Stimulated activated CD8-positive, alpha-beta memory T cell treated with anti-CD3 and anti-CD28 coated beads, Interleukin-15, amount 100 ng/mL, for 48 hours (primary cell): ENCODE measurements at regions not wholly inside any gene's neighbourhood (a gene's known extent, or its start where the extent isn't known, plus 50 kb on each side); places are given as distances from the start of the nearest gene placed in this dataset.

Experiments used
- DNase-seq, 2 donors: peaks; one replicate each; pipeline ENCODE4 v3.0.0-alpha.2; 2020; ENCODE audit warnings: low read depth in 2 of 2

DNA sequence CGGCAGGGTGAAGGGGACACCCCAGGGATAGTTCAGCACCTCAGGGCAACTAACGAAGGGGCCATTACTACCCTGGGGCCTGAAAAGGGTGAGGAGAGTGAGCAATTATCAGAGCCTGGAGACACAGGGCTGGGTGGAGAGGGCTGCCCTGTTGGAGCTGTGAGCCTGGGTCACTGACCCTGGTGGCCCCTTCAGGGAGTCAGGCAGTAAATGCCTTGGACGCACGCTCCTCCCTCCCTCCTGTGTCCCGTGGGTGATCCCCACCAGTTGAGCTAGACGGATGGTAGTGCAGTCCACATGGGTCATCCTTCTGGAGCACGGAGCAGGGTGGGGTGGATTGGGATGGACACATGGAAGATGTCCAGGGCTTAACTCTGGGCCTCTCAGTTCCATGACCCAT lies 305.3 kb downstream of the PTPRU start:
- DNase-seq, result no peak

DNA sequence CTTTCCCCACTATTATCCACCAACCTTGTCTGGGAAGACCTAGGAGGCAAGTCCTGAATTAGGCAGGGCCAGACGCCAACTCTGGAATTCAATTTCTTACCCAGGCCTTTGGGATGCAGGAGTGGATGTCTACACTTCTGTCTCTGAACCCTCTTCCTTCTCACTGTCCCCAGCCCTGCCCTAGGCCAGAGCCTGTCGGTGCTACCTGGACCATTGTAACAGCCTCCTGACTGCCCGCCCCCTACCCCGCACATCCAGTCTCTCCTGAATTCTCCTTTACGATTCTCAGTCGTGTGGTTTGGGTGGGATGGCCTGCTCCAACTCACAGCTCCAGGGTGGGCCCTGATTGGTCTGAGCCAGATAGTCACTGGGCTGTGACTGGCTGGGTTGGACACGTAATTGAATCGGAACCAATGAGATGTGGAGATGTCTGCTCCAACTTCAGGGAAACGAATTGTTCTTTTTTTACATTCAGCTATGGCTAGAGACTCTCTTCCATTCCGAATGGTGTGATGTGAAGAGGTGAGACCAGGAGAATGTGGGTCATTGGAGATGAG lies 304.6 kb downstream of the PTPRU start:
- DNase-seq, result no peak

DNA sequence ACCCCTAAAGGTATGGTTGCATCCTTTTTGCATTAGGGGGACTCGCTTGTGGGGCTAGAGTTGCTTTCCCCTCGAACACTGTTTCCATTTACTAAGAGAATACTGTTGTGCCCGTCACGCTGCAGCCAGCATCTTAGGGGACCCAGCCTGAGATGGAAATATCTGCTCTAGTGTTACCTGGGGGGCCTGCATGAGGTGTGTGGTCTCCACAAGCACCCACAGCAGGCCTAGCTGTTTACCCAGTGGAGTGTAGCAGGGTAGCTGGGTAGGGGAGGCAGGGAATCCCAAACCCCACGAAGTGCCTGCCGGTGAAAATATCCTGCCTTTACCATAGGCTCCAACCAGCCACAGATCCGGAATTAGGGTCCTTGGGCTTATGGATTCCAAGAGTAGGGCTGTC lies 303.6 kb downstream of the PTPRU start:
- no peak for DNase-seq

DNA sequence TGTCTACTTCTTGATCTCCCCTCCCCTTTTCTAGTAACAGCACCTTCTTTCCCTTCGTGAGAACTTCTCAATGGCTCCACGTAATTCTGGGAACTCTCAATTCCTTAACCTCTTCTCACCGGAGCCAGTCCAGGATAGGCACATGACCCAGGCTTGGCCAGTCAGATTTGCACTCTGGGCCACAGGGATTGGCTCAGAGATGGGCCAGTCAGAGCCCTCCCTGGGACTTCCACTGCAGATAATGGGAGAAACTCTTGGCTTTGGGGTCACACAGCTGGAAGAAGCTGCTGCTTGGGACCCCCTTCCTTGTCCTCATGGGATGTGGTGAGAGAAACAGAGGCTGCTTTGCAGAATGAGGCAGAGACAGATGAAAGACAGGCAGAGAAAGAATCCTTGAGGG lies 302.3 kb downstream of the PTPRU start:
- DNase-seq, result no peak

DNA sequence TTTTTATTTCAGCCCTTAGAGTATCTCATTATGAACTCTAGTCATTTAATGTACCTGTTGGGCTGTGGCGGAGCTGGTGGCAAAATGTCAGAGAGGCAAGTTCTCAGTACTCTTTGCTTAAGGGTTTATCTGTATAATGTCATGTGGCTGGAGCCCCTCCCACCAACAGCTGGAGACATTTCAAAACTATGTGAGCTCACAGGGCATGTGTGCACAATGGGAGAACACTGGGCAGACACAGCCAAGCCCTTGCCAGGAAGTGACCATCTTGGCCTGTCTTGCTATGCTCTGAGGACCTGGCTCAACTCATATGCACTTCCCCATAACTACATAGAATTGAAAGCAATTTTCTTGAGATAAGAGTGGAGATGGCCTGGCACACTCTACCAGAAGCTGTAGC lies 296.4 kb downstream of the PTPRU start:
- DNase-seq, result no peak

DNA sequence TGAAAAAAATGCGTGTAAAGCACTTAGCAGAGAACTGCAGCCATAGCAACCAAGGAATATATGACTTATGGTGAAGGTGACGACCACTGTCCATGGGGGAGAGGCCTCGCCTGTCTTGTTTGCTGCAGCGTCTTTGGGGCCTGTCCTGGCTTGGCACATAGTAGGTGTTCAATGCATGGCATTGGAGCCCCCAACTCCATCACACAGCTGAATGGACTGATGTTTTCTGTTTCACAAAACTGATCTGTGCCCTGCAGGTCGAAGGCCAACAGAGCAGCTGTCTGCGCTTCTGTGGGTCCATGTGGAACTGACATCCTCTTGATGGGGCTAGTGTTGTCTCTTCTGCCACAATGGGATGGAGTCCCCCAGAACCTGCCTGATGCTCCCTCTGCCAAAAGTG lies 296.0 kb downstream of the PTPRU start:
- no peak for DNase-seq

DNA sequence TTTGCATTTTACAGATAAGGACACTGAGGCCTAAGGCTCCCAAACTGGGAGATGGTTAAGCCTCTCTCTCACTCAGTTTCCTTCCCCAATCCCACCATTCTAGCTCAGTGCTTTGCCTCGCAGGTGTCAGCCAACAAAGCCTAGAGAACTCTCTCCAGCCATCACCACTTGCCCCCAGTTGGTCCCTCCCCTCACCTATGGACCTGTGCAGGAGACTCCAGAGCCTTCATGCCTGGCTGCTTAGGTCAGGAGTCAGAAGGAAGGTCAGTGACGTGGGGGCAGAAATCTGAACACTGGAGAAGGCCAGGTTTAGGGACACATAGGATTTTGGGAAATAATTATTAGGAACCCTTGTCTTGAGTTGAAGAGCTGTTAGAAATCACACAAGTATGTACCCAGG lies 295.3 kb downstream of the PTPRU start:
- DNase-seq, result no peak

DNA sequence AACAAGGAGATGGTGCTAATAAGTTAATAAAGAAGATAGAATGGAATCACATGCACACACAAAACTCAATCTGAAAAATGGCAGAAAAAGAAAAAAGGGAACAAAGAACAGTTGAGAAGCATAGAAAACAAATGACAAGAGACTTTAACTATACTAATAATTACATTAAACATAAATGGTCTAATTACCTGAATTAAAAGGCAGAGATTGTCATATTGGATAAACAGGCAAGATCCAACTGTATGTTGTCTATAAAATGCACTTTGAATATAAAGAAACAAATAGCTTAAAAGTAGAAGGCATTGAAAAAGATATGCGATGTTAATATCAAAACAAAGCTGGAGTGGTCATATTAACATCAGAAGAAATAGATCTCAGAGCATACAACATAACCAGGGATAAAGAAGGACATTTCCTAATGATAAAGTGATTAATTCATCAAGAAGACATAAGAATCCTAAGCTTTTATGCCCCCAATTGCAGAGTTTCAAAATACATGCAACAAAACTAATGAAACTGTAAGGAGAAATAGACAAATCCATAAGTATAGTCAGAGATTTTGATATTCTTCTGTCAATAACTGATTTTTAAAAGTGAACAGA lies 293.5 kb downstream of the PTPRU start:
- no peak for DNase-seq

DNA sequence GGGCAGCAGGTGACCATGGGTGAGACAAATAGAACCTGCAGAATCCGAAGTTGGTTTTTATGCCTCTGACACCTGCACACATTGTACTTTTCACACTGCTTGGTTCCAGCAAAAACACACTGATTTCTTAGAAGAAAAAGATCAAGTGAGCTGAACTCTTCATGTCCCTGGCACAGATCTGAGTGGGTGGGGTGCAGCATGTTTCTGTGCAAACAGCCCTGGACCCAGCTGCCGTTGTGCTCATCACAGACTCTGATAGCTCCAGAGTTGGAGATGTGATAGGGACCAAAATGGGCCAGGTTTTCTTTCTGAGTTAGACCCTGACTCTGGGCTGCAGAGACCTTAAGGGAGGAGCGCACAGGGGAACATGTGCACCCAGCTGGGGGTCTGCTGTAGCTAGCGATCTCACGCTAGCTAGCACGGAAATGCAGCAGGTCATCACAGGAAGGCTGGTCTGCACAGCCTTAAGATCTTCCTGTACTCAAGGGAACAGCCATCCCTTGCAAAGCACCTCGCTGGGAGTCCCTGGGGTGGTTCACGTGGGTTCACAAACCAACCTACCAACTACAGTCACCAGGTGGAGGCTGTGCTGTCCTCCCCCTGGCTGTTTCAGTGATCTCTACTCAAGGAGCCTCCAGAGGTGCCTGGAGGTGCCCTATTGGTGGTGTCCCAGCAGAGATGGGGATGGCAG lies 291.1 kb downstream of the PTPRU start:
- DNase-seq, result no peak

DNA sequence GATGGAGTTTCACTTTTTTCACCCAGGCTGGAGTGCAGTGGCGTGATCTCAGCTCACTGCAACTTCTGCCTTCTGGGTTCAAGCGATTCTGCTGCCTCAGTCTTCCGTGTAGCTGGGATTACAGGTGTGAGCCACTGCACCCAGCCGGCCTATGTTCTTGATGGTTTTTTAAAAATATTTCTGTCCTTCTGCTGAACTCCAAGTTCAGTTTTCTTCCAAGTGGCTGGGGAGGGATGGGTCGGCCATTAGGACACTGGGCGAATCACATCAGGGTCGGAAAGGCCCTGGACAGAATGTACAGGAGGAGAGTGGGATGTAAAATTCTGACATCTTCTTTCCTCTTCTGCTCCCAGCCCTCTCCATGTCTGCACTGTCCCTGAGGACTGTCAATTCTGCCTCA lies 289.6 kb downstream of the PTPRU start:
- no peak for DNase-seq

DNA sequence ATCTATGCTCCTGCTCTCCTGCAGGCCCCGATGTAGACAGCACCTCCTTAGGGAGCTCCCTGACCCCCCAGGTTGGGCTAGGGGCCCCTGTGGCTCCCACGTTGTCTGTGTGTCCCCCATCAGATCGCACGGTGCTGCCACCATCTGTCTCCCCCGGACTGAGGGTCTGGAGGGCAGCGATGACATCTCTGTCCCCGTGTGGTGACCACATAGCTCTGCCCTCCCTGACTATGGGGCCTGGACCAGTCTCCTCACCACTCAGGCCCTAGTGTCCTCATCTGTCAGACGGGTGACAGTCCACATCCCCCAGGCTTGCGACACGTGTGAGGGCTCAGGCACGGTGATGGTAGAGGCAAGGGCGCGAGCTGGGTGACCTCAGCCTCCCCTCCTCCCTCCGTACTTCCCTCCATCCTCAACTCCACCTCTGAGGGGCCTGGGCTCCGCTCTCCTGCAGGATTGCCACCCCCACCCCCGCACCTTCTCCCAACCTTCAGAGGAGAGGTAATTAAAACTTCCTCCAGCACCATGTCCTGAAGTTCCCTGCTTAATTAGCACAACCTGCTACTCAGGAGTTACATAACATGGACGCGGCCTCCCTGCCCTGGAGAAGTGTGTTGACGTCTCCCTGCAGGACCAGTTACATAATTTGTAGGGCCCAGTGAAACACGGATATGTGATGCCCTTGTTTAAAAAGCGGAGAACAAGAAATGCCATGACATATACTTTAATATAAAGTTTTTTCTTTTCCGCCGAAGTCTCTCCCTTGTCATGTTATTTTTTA lies 288.2 kb downstream of the PTPRU start:
- DNase-seq, result no peak

DNA sequence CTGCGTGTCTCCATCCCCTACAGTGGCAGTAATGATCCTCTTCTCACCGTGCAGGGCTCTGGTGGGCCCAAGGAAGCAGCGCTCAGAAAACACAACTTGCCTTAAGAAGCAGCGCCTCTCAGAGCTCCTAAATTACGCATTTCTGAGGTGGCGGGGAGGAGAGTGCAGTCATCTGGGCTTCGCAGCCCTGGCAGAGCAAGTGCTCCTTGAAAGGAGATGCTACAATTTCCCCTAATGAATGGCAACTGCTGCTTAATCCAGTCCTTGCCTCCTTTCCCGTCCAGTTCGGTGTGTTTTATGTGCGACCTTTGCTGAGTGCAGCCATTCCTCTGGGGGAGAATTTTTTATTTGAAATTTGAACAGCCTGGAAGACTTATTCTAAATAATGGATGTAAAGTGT lies 287.3 kb downstream of the PTPRU start:
- DNase-seq, result no peak

DNA sequence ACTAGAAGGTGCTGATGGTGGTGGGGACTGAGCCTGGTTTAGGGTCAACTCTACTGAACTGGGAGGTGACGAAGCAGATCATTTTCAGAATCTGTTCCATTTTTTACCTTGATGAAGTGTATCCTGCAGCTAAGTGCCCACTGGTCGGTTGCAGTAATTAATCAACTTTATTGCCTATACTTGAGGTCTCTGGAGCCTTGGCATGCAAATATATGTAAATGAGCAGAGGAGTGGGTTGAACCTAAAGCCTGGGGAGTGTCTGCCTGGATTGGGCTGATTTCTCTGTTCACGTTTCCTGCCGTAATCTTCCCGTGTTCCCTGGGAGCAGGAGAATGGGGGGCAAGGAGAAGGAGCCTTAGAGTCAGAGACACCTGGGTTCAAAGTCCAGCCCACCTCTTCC lies 286.8 kb downstream of the PTPRU start:
- DNase-seq, result no peak

DNA sequence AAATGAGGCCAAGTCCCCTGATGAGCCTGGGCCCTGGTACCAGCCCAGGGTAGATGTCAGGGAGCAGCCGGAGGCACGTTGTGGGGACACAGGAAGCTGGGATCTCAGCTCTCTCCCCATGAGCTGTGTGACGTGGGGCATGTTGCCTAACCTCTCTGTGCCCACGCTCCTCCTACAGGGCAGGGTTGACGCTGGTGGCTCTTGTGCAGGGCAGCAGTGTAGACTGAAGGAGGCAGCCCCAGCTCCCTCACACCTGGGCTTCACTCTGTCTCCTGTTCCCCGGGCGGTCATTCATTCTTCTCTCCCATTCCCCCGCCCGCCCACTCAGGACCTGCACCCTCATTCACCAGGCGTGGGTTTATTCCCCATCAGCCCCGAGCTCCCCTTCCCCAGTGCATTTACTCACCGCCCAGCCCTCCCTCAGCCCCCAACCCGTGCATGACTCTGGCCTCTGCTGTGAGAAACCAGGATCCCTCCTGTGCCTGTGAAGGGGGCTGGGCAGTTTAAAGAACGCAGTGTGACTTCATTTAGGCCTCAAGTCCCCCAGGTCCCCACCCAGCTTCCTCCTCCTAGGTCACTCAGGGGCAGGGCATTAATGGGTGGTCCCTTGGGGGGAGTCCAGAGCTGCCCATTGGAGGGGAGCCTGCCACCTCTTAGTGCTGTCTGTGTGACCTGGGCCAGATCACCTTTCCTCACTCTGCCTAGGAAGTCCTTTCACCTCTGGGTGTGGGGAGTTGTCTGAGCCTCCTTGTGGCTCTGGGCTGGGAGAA lies 285.7 kb downstream of the PTPRU start:
- no peak for DNase-seq

DNA sequence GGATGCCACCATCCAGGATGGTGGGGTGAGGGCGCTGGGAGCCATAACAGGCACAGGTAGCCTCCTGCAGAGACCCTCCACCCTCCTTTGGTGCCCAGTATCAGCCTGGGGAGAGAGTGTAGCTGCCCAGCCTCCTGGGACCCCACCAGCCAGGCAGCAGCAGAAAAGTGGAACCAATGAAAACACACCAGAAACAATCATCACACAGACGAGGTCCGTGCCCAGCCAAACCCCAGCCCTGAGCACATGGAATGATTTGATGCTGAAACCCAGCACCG lies 285.1 kb downstream of the PTPRU start:
- DNase-seq, result no peak

DNA sequence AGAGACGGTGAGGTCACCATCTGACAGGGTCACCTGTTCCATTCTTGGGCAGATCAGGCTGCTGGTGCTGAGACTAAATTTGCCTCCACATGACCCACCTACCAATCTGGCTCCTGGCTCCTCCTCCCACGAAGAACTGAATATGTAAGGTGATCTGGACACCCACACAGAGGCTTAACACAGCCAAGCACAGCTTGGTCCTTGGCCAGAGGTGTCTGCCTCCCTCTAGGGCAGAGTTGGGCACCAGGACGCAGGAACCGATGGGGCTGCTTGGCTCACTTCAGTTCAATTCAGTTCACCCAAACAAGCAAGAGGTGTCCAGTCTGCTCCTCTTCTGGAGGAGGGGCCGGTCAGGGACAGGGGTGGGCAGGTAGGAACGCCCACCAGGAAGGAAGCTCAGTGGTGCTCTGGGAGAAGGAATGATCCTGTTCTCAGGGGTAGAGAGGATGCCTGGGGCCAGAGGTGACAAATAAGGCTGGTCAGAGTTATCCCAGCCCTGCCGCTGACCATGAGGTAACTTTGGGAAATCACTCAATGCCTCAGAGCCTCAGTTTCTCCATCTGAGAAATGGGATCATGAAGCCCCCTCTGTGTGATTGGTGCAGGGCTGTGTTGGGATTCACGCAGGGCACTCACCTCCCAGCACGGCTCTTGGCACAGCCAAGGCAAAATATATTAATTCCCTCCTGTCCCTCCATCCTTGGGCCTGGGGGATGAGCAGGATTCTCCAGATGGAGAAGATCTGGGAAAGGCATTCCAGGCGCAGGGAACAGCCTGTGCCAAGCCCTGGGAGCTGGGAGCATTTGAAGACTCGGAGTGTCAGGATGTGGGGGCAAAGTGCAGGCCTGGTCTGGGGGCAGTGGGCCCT lies 284.5 kb downstream of the PTPRU start:
- no peak for DNase-seq

DNA sequence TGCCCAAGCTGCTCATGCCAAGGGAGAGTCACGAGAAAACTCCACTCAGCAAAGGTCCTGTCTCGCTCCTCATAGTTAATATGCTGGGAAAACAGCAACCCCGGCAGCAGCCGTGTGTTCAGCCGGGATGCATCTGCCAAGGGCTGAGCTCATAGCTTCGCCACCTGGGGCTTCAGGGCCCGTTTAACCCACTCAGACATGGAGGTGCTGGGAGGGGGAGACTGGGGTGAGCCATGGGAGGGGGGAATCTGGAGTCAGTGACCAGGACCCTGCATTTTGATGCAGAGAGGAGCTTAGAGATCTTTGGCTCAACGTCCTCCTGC lies 283.4 kb downstream of the PTPRU start:
- no peak for DNase-seq

DNA sequence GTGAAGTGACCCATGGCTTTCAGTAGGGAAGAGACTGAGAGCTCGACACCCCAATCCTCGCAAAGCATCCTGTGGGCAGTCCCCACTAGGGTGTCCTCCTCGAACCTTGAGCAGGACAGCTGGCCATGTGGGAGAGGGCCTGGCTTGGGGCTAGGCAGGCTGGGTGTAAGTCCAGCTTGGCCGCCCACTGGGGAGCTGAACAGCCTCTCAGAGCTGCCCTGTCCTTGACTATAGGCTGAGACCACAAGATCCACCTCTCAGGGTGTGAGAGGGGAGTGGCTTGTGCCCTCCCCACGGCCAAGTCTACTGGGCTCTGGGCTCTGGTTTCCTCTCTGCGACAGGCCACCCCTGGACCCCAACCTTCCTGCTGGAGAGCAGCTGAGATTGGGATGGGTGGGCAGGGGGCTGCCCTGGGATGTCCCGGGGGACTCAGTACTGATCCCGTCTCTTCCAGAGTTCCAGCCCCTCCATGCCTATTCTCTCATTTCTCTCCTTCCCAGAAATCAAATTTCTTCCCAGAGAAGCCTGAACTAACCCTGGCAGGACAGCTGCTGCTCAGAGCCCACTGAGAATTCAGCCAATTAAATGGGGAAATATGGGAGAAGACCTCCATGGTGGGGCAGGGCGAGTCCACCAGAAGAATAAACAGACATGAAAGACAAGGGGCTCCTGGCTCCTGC lies 282.9 kb downstream of the PTPRU start:
- no peak for DNase-seq

DNA sequence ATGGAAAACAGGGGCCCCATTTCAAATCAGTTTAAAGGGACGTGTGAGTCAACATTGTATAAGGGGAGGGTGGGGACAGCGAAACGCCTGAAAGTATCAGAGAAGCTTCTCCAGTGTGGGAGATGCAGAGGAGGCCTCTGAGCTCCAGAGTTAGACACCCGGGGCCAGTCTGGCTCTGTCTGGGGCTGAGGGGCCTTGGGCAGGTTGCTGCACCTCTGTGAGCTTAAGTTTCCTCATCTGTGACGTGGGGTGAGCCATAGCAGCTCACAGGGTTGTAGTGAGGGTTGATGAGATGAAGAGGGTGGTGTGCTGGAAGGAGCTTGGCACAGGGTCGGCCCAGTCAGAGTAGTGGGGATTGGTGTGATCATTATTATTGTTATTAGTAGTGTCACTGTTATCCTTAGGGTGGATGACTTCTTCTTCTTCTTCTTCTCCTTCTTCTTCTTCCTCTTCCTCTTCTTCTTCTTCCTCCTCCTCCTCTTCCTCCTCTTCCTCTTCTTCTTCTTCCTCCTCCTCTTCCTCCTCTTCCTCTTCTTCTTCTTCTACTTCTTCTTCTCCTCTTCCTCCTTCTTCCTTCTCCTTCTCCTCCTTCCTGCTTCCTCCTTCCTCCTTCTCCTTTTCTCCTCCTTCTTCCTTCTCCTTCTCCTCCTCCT lies 282.0 kb downstream of the PTPRU start:
- no peak for DNase-seq

DNA sequence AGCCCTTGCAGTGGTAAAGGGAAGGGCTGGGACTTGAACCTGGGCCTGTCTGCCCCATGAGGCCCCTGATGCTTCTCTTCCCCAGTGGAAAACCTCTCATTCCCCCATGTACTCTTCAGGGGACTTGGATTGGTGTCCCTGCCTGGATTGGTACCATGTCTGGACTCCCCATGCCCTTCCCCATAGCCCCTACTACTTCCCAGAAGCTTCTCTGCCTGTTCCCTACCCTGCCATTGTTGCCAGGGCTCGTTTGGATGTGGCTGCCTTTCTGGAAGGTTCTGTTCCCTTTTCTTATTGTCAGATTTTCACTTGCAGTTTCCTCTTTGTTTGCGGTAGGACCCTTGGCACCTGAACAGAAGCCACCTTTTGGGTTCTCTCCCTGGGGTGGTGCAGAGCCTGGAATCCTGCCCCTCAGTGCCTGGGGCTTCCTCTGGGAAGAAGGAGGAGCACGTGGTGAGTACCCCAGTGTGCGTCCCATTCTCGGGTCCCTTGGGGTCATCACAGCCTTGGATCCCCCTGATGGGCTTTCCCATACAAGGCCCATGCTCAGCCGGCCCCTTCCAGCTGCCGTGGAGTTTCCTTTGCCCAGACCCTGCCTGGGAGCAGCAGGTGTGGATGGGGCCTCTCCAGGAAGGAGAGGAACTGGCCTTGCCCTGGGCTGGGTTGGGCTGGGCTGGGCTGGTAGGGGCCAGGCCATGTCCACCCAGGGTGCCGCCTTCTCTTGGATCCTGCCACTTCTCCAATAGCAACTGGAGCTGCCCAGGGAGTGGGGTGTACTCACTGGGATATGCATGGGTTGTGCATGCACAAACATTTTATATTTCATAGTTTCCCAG lies 281.1 kb downstream of the PTPRU start:
- no peak for DNase-seq
